ENCODE measurements at regions not wholly inside any gene's neighbourhood (a gene's known extent, or its start where the extent isn't known, plus 50 kb on each side); places are given as distances from the start of the nearest gene placed in this dataset.

- H3K4me3 ChIP-seq (IDR thresholded peaks at IDR 0.05; ENCODE audit: insufficient read depth, low read depth, low read length): no peak overlapping the region
- H3K79me2 ChIP-seq (ENCODE audit: insufficient read depth, low read depth): no peaks in the 10 kb centered on the region
- no peak overlapping the region for H3K4me2 ChIP-seq
- H2AFZ ChIP-seq (ENCODE audit: low read depth): no peak overlapping the region
- no peak for TF ChIP-seq CTCF (conservative IDR thresholded peaks at IDR 0.05; ENCODE audit: low read depth, low read length)
- no peak overlapping the region for H3K27ac ChIP-seq
- no peaks in the 10 kb centered on the region for H4K20me1 ChIP-seq (ENCODE audit: insufficient read depth)
- H3K9ac ChIP-seq: no peak overlapping the region
- no peaks in the 10 kb centered on the region for H3K36me3 ChIP-seq (ENCODE audit: insufficient read depth)
- no peaks in the 10 kb centered on the region for H3K4me1 ChIP-seq (ENCODE audit: low read depth, poor library complexity, severe bottlenecking)
- no peaks in the 10 kb centered on the region for H3K27me3 ChIP-seq (ENCODE audit: insufficient read depth, low read depth)
These were observed 128.3 kb downstream of the KLF5 start for GRCh38 chr13:73187106-73187505.

GRCh38 chr13:73179650-73180274 is 121.0 kb downstream of the KLF5 start:
- no peak for TF ChIP-seq CTCF (conservative IDR thresholded peaks at IDR 0.05; ENCODE audit: low read depth, low read length)
- Histone ChIP-seq H3K4me1 (ENCODE audit: low read depth, poor library complexity, severe bottlenecking) (no peaks in the 10 kb centered on the region), H4K20me1 (ENCODE audit: insufficient read depth) (no peaks in the 10 kb centered on the region), H2AFZ (ENCODE audit: low read depth) (no peak overlapping the region), H3K36me3 (ENCODE audit: insufficient read depth) (no peaks in the 10 kb centered on the region), H3K9ac (no peak overlapping the region), H3K4me2 (no peak overlapping the region), H3K27ac (no peak overlapping the region), H3K27me3 (ENCODE audit: insufficient read depth, low read depth) (no peaks in the 10 kb centered on the region), H3K4me3 (IDR thresholded peaks at IDR 0.05; ENCODE audit: insufficient read depth, low read depth, low read length) (no peak overlapping the region), H3K79me2 (ENCODE audit: insufficient read depth, low read depth) (no peaks in the 10 kb centered on the region)

- Histone ChIP-seq H2AFZ (ENCODE audit: low read depth) (no peak overlapping the region), H3K4me3 (IDR thresholded peaks at IDR 0.05; ENCODE audit: insufficient read depth, low read depth, low read length) (no peak overlapping the region), H3K9ac (no peak overlapping the region), H3K4me1 (ENCODE audit: low read depth, poor library complexity, severe bottlenecking) (no peaks in the 10 kb centered on the region), H3K36me3 (ENCODE audit: insufficient read depth) (no peaks in the 10 kb centered on the region), H3K27me3 (ENCODE audit: insufficient read depth, low read depth) (no peaks in the 10 kb centered on the region), H3K27ac (no peak overlapping the region), H4K20me1 (ENCODE audit: insufficient read depth) (no peaks in the 10 kb centered on the region), H3K79me2 (ENCODE audit: insufficient read depth, low read depth) (no peaks in the 10 kb centered on the region), H3K4me2 (no peak overlapping the region)
- no peak for TF ChIP-seq CTCF (conservative IDR thresholded peaks at IDR 0.05; ENCODE audit: low read depth, low read length)
These were observed 119.2 kb downstream of the KLF5 start for GRCh38 chr13:73177916-73178565.

- Histone ChIP-seq H3K9ac (no peak overlapping the region), H4K20me1 (ENCODE audit: insufficient read depth) (no peaks in the 10 kb centered on the region), H3K27me3 (ENCODE audit: insufficient read depth, low read depth) (no peaks in the 10 kb centered on the region), H3K36me3 (ENCODE audit: insufficient read depth) (no peaks in the 10 kb centered on the region), H2AFZ (ENCODE audit: low read depth) (no peak overlapping the region), H3K79me2 (ENCODE audit: insufficient read depth, low read depth) (no peaks in the 10 kb centered on the region), H3K4me2 (no peak overlapping the region), H3K4me1 (ENCODE audit: low read depth, poor library complexity, severe bottlenecking) (no peaks in the 10 kb centered on the region), H3K27ac (no peak overlapping the region), H3K4me3 (IDR thresholded peaks at IDR 0.05; ENCODE audit: insufficient read depth, low read depth, low read length) (no peak overlapping the region)
- no peak for TF ChIP-seq CTCF (conservative IDR thresholded peaks at IDR 0.05; ENCODE audit: low read depth, low read length)
These were observed 118.2 kb downstream of the KLF5 start for GRCh38 chr13:73177017-73177416.
